ENCODE measurements at regions not wholly inside any gene's neighbourhood (a gene's known extent, or its start where the extent isn't known, plus 50 kb on each side); places are given as distances from the start of the nearest gene placed in this dataset.

- no peak for TF ChIP-seq STAT6 (CRISPR knock-in tag; IDR thresholded peaks at IDR 0.05; ENCODE audit: borderline replicate concordance)
- TF ChIP-seq, protein P1, sequence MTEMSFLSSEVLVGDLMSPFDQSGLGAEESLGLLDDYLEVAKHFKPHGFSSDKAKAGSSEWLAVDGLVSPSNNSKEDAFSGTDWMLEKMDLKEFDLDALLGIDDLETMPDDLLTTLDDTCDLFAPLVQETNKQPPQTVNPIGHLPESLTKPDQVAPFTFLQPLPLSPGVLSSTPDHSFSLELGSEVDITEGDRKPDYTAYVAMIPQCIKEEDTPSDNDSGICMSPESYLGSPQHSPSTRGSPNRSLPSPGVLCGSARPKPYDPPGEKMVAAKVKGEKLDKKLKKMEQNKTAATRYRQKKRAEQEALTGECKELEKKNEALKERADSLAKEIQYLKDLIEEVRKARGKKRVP (CRISPR knock-in tag; IDR thresholded peaks at IDR 0.05) = no peak
- TF ChIP-seq GATA4 (IDR thresholded peaks at IDR 0.05; ENCODE audit: borderline replicate concordance, low read depth) = no peak; the same call in 1 of the 2 replicates
- TF ChIP-seq, protein P2, sequence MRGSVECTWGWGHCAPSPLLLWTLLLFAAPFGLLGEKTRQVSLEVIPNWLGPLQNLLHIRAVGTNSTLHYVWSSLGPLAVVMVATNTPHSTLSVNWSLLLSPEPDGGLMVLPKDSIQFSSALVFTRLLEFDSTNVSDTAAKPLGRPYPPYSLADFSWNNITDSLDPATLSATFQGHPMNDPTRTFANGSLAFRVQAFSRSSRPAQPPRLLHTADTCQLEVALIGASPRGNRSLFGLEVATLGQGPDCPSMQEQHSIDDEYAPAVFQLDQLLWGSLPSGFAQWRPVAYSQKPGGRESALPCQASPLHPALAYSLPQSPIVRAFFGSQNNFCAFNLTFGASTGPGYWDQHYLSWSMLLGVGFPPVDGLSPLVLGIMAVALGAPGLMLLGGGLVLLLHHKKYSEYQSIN (CRISPR knock-in tag; IDR thresholded peaks at IDR 0.05; ENCODE audit: borderline replicate concordance) = no peak
- TF ChIP-seq, protein P3, sequence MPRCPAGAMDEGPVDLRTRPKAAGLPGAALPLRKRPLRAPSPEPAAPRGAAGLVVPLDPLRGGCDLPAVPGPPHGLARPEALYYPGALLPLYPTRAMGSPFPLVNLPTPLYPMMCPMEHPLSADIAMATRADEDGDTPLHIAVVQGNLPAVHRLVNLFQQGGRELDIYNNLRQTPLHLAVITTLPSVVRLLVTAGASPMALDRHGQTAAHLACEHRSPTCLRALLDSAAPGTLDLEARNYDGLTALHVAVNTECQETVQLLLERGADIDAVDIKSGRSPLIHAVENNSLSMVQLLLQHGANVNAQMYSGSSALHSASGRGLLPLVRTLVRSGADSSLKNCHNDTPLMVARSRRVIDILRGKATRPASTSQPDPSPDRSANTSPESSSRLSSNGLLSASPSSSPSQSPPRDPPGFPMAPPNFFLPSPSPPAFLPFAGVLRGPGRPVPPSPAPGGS (CRISPR knock-in tag; IDR thresholded peaks at IDR 0.05) = no peak
- no peak; the same call in 1 of the 2 replicates for TF ChIP-seq MYC (CRISPR knock-in tag; IDR thresholded peaks at IDR 0.05; ENCODE audit: borderline replicate concordance)
- peak; percentile 92 to 97 for TF ChIP-seq NR2F1 (CRISPR knock-in tag; IDR thresholded peaks at IDR 0.05)
- no peak for TF ChIP-seq POLR2AphosphoS5 (IDR thresholded peaks at IDR 0.05; ENCODE audit: low read depth, low read length)
- no peak for TF ChIP-seq ZBTB34 (CRISPR knock-in tag; IDR thresholded peaks at IDR 0.05)
- TF ChIP-seq NBN (conservative IDR thresholded peaks at IDR 0.05) = no peak
- TF ChIP-seq, protein P4, sequence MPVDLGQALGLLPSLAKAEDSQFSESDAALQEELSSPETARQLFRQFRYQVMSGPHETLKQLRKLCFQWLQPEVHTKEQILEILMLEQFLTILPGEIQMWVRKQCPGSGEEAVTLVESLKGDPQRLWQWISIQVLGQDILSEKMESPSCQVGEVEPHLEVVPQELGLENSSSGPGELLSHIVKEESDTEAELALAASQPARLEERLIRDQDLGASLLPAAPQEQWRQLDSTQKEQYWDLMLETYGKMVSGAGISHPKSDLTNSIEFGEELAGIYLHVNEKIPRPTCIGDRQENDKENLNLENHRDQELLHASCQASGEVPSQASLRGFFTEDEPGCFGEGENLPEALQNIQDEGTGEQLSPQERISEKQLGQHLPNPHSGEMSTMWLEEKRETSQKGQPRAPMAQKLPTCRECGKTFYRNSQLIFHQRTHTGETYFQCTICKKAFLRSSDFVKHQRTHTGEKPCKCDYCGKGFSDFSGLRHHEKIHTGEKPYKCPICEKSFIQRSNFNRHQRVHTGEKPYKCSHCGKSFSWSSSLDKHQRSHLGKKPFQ (CRISPR knock-in tag; IDR thresholded peaks at IDR 0.05; ENCODE audit: insufficient replicate concordance) = peak; percentile 34
These were observed 217.2 kb downstream of the REEP3 start for GRCh38 chr10:63738410-63738809.

Measured in HepG2 (cell line).